OCI-LY1 (cell line): ENCODE measurements at regions not wholly inside any gene's neighbourhood (a gene's known extent, or its start where the extent isn't known, plus 50 kb on each side); places are given as distances from the start of the nearest gene placed in this dataset.

Source experiments
- EZH2 ChIP-seq: fragments of 200-600 bp; sonication (generic), shearing (Covaris generic); IDR thresholded peaks from 2 replicates; pipeline ENCODE4 v1.8.0; 2017; ENCODE audit warnings: borderline replicate concordance, mixed run types, mild to moderate bottlenecking, antibody characterized with exemption, low read length, moderate library complexity, mixed read lengths
- TF ChIP-seq, protein P1 (sequence below): fragments of 200-600 bp; sonication (generic), shearing (Covaris generic); IDR thresholded peaks from 2 replicates; pipeline ENCODE4 v1.5.1; 2017; ENCODE audit warnings: mild to moderate bottlenecking, antibody characterized with exemption, low read length, moderate library complexity, mixed read lengths

DNA sequence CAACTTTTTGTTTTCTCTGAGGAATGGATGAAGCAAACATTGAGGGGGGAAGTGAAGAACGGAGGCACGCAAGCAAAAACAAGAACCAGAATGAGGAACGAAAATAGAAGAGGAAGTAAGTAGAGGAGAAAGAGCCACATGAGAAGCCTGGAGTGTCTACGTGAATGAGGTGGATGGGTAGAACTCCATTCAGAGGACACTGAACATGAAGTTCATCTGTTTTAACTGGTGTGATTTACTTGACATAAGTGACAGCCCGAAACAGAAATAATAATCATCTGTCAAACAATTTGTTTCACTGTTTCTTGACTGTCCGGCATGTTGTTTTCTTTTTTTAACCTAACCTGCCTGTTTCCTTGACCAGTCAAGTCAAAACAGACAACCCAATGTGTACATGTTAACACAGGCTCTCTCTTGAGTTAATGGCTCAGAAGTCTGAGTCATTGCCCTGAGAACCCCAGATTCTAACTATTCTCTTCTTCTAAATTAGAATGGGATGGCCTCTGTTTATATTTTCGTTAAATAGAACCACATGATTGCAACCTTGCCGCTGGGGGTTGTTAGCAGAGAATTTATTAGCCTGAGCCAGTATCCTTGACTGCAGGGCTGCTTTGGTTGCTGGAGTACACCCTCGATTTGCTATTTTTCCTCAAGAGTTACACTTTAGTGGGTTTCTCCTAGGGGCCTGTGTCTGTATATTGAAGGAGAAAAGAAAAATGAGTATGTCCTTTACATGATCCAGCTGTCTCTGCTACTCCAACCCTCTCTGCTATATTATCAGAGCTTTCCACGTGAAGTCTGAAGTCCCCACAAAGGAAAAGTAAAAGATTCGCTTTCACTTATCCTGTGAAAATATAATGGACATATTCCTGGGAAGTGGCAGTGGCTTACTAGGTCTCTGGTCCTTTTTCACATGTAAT, 151.7 kb downstream of the ZC3H11B start:
- TF ChIP-seq, protein P1, sequence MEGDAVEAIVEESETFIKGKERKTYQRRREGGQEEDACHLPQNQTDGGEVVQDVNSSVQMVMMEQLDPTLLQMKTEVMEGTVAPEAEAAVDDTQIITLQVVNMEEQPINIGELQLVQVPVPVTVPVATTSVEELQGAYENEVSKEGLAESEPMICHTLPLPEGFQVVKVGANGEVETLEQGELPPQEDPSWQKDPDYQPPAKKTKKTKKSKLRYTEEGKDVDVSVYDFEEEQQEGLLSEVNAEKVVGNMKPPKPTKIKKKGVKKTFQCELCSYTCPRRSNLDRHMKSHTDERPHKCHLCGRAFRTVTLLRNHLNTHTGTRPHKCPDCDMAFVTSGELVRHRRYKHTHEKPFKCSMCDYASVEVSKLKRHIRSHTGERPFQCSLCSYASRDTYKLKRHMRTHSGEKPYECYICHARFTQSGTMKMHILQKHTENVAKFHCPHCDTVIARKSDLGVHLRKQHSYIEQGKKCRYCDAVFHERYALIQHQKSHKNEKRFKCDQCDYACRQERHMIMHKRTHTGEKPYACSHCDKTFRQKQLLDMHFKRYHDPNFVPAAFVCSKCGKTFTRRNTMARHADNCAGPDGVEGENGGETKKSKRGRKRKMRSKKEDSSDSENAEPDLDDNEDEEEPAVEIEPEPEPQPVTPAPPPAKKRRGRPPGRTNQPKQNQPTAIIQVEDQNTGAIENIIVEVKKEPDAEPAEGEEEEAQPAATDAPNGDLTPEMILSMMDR, result no peak
- TF ChIP-seq EZH2, result no peak
